LNCaP clone FGC (cell line): ENCODE measurements at regions not wholly inside any gene's neighbourhood (a gene's known extent, or its start where the extent isn't known, plus 50 kb on each side); places are given as distances from the start of the nearest gene placed in this dataset.

Experiments
- DNase-seq: peaks from one replicate; pipeline ENCODE4 v3.0.0-alpha.2; 2011; ENCODE audit warnings: low read depth
- H3K4me3 ChIP-seq: 2 replicates; pipeline ENCODE4 v1.5.1; 2011; ENCODE audit warnings: mild to moderate bottlenecking, low read depth, low read length, control low read depth
- CTCF ChIP-seq: IDR thresholded peaks from 2 replicates; pipeline ENCODE4 v1.5.1; 2012; ENCODE audit warnings: mild to moderate bottlenecking; ENCODE audit not compliant: control insufficient read depth, insufficient read depth; ENCODE audit errors: extremely low read depth

- no peak for TF ChIP-seq CTCF
- no peak for DNase-seq
- no peak overlapping the region for H3K4me3 ChIP-seq
Measured at GRCh38 chr10:10804998-10805740, 212.5 kb upstream of the CELF2 start.

- DNase-seq, result no peak
- no peak overlapping the region for H3K4me3 ChIP-seq
- no peak for TF ChIP-seq CTCF
Measured at GRCh38 chr10:10807106-10807505, 210.6 kb upstream of the CELF2 start.

GRCh38 chr10:10811562-10811961 lies 206.1 kb upstream of the CELF2 start:
- no peak for TF ChIP-seq CTCF
- H3K4me3 ChIP-seq, result no peak overlapping the region
- DNase-seq, result no peak

- H3K4me3 ChIP-seq, result no peak overlapping the region
- no peak for DNase-seq
- no peak for TF ChIP-seq CTCF
Measured at GRCh38 chr10:10813656-10814055, 204.0 kb upstream of the CELF2 start.

- DNase-seq, result no peak
- no peak for TF ChIP-seq CTCF
- H3K4me3 ChIP-seq, result no peak overlapping the region
Measured at GRCh38 chr10:10814069-10814468, 203.6 kb upstream of the CELF2 start.

GRCh38 chr10:10816447-10816846 lies 201.2 kb upstream of the CELF2 start:
- TF ChIP-seq CTCF, result no peak
- no peak overlapping the region for H3K4me3 ChIP-seq
- DNase-seq, result no peak

- no peak overlapping the region for H3K4me3 ChIP-seq
- TF ChIP-seq CTCF, result no peak
- DNase-seq, result no peak
Measured at GRCh38 chr10:10817609-10818008, 200.1 kb upstream of the CELF2 start.
